ENCODE measurements at regions not wholly inside any gene's neighbourhood (a gene's known extent, or its start where the extent isn't known, plus 50 kb on each side); places are given as distances from the start of the nearest gene placed in this dataset.

DNA sequence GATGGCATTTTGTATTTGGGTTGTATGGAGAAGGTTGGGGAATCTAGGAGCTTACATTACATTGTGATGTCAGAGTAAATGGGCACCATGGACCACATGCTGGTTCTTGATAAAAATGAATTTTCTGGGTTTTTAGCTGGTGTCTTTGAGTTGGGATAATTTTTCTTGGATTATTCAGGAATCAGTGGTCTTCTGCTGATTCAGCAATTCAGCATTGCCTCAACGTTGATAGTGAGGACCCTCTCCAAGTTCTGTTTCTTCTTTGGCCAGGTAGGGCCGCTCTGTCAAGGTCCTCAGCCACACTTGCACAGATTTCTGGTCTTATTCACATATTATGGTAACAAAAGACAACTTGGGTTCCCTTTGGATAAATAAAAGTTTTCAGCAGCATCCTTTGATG, 312.0 kb upstream of the TPK1 start:
- DNase-seq: no peak
- Histone ChIP-seq H3K27ac (ENCODE audit: low read depth in 1 of 2, low read length in 2 of 2) (no peak overlapping the region), H3K36me3 (replicated peaks in 1 of 2; ENCODE audit: control insufficient read depth in 1 of 2, insufficient read depth in 2 of 2, low read length in 2 of 2) (no peaks in the 10 kb centered on the region), H3K4me3 (replicated peaks in 1 of 3; ENCODE audit: low read depth in 2 of 3, low read length in 3 of 3) (no peak overlapping the region), H2AFZ (ENCODE audit: insufficient read depth, low read depth, low read length, poor library complexity, severe bottlenecking) (no peak overlapping the region), H3K4me2 (replicated peaks; ENCODE audit: extremely low read depth, low read length, poor library complexity, severe bottlenecking) (no peak overlapping the region), H4K20me1 (ENCODE audit: insufficient read depth, low read length) (no peaks in the 10 kb centered on the region), H3K79me2 (ENCODE audit: insufficient read depth, low read length) (no peaks in the 10 kb centered on the region), H3K4me1 (ENCODE audit: control insufficient read depth in 1 of 2, insufficient read depth in 2 of 2, low read length in 2 of 2) (no peaks in the 10 kb centered on the region), H3K27me3 (ENCODE audit: control insufficient read depth in 2 of 2, insufficient read depth in 2 of 2, low read length in 2 of 2) (no peaks in the 10 kb centered on the region), H3K9ac (ENCODE audit: insufficient read depth, low read length, poor library complexity, severe bottlenecking) (no peak overlapping the region), H3K9me3 (replicated peaks in 1 of 2; ENCODE audit: control insufficient read depth in 1 of 2, insufficient read depth in 1 of 2, low read length in 2 of 2) (no peaks in the 10 kb centered on the region)
- Mint-ChIP-seq H3K4me3 (no peak overlapping the region), H3K27me3 (ENCODE audit: low read depth in 3 of 3) (peaks cover 0 to 2% (median 0%) of the 10 kb centered on the region in 3 donors), H3K27ac (no peak overlapping the region), H3K9me3 (peaks cover 0 to 4% (median 0%) of the 10 kb centered on the region in 7 donors), H3K4me1 (no peaks in the 10 kb centered on the region), H3K36me3 (no peaks in the 10 kb centered on the region)
- TF ChIP-seq, protein P1, sequence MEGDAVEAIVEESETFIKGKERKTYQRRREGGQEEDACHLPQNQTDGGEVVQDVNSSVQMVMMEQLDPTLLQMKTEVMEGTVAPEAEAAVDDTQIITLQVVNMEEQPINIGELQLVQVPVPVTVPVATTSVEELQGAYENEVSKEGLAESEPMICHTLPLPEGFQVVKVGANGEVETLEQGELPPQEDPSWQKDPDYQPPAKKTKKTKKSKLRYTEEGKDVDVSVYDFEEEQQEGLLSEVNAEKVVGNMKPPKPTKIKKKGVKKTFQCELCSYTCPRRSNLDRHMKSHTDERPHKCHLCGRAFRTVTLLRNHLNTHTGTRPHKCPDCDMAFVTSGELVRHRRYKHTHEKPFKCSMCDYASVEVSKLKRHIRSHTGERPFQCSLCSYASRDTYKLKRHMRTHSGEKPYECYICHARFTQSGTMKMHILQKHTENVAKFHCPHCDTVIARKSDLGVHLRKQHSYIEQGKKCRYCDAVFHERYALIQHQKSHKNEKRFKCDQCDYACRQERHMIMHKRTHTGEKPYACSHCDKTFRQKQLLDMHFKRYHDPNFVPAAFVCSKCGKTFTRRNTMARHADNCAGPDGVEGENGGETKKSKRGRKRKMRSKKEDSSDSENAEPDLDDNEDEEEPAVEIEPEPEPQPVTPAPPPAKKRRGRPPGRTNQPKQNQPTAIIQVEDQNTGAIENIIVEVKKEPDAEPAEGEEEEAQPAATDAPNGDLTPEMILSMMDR (IDR thresholded peaks at IDR 0.05): no peak
- intact Hi-C loops (cut with micrococcal nuclease): no loop called here
- no CpG with 5 or more reads among the region's 2 CpGs for WGBS (ENCODE audit: insufficient coverage)

DNA sequence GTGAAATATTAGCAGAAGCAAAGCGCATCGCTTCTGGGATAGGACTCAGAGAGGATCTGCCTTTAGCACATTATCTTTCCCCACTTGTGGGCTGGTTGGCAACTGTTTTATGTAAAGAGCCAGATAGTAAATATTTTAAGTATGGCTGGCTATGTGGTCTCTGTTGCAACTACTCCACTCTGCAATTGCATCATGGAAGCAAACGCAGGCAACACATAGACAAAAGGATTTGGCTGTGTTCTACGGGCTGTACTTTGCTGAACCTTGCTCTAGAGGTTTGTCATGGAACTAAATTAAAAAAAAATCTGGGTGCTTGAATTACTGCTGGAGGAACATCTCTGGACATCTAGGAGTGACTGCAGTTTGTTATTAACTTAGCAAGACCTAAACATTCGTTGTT, 307.8 kb upstream of the TPK1 start:
- H3K9me3 Mint-ChIP-seq: peaks cover 0 to 7% (median 3%) of the 10 kb centered on the region in 7 donors
- H3K9ac ChIP-seq (ENCODE audit: insufficient read depth, low read length, poor library complexity, severe bottlenecking): no peak overlapping the region
- H3K4me1 ChIP-seq (ENCODE audit: control insufficient read depth in 1 of 2, insufficient read depth in 2 of 2, low read length in 2 of 2): no peaks in the 10 kb centered on the region
- no peak overlapping the region for H3K4me3 ChIP-seq (replicated peaks in 1 of 3; ENCODE audit: low read depth in 2 of 3, low read length in 3 of 3)
- H4K20me1 ChIP-seq (ENCODE audit: insufficient read depth, low read length): no peaks in the 10 kb centered on the region
- no peak overlapping the region for H3K27ac Mint-ChIP-seq
- H3K27me3 Mint-ChIP-seq (ENCODE audit: low read depth in 3 of 3): no peaks in the 10 kb centered on the region
- no peak overlapping the region for H3K4me2 ChIP-seq (replicated peaks; ENCODE audit: extremely low read depth, low read length, poor library complexity, severe bottlenecking)
- TF ChIP-seq, protein P1 (IDR thresholded peaks at IDR 0.05): no peak
- intact Hi-C loops (cut with micrococcal nuclease): no loop called here
- no peaks in the 10 kb centered on the region for H3K36me3 ChIP-seq (replicated peaks in 1 of 2; ENCODE audit: control insufficient read depth in 1 of 2, insufficient read depth in 2 of 2, low read length in 2 of 2)
- H3K9me3 ChIP-seq (replicated peaks in 1 of 2; ENCODE audit: control insufficient read depth in 1 of 2, insufficient read depth in 1 of 2, low read length in 2 of 2): peaks cover 0 to 3% of the 10 kb centered on the region in 2 donors
- no peak overlapping the region for H2AFZ ChIP-seq (ENCODE audit: insufficient read depth, low read depth, low read length, poor library complexity, severe bottlenecking)
- no peak for DNase-seq
- no peaks in the 10 kb centered on the region for H3K36me3 Mint-ChIP-seq
- H3K4me3 Mint-ChIP-seq: no peak overlapping the region
- no peak overlapping the region for H3K27ac ChIP-seq (ENCODE audit: low read depth in 1 of 2, low read length in 2 of 2)
- H3K4me1 Mint-ChIP-seq: no peaks in the 10 kb centered on the region
- no peaks in the 10 kb centered on the region for H3K79me2 ChIP-seq (ENCODE audit: insufficient read depth, low read length)
- H3K27me3 ChIP-seq (ENCODE audit: control insufficient read depth in 2 of 2, insufficient read depth in 2 of 2, low read length in 2 of 2): no peaks in the 10 kb centered on the region
- WGBS (ENCODE audit: insufficient coverage): no CpG with 5 or more reads among the region's 5 CpGs
